ENCODE measurements at regions not wholly inside any gene's neighbourhood (a gene's known extent, or its start where the extent isn't known, plus 50 kb on each side); places are given as distances from the start of the nearest gene placed in this dataset.
"Not testable (repeated sequence)": the region's sequence is repeated elsewhere in the genome, so short reads cannot be mapped to it uniquely, and the experiment has no call there.

DNA sequence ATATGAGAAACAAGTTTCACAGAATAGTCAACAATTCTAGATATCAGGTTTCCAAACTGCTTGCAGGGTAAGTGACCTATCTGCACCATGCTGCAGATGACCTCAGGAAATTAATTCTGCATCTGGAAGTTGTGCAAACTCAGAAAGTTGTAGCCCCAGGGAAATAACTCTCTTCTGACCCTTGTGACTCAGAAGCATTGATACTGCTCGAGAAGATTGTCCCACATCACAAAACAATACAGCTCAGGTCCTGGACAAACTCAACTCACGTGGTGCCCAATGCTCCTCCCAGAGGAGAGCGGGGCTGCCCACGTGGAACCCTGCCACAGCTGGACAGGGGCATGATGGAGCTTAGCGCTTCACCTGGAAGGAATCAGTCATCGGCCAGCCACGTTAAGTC, 221.9 kb upstream of the LRRC61 start:
- not testable (repeated sequence) for DNase-seq (ENCODE audit: low read depth, low spot score)

DNA sequence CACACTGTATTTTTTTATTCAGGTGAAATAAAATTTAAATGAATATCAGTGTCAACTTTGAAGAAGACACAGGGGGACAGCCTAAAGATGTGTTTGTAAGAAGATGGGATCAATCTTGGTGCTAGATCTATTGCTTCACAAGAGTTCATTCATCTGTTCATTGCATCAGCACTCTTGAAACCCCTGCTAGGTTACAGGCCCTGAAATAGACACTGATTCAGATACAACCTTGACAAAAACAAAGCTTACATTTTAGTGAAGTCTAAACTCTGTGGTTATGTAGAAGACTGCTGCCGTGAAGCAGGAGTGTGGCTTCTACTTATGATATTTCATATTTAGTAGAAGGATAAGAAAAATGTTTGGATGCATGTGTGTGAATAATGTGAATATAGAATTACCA, 215.9 kb upstream of the LRRC61 start:
- DNase-seq (ENCODE audit: low read depth, low spot score), result not testable (repeated sequence)

DNA sequence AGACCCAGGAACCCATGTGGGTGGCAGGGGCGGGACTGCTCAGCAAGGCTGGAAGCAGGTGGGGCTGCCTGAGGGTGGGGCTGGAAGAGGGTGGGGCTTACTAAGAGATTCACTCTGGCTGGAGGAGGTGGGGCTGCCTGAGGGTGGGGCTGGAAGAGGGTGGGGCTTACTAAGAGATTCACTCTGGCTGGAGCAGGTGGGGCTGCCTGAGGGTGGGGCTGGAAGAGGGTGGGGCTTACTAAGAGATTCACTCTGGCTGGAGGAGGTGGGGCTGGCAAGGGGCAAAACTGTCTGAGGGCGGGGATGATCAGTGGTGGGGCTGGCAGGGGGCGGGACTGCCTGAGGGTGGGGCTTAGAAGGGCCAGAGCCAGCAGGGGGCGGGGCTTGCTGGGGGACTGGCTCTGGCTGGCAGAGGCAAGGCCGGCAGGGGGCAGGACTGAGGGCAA, 212.8 kb upstream of the LRRC61 start:
- DNase-seq (ENCODE audit: low read depth, low spot score), result not testable (repeated sequence)

DNA sequence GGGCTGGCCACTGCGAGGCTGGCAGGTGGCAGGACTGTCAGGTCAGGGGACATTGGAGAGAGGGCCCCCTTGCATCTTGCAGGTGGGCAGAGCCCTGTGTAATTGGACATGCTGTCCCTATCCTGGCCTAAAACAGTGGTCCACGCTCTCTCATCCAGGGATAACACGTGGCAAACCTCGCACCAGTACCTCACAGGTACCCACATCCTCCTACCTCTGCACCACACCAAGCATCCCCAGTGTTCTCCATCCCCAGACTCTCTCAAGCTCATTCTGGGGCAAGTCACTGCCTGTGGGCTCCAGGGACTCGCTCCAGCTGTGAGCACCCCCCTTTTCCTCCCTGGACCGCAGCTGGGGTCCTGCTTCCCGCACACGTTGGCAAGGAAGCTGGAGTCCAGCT, 212.3 kb upstream of the LRRC61 start:
- not testable (repeated sequence) for DNase-seq (ENCODE audit: low read depth, low spot score)

DNA sequence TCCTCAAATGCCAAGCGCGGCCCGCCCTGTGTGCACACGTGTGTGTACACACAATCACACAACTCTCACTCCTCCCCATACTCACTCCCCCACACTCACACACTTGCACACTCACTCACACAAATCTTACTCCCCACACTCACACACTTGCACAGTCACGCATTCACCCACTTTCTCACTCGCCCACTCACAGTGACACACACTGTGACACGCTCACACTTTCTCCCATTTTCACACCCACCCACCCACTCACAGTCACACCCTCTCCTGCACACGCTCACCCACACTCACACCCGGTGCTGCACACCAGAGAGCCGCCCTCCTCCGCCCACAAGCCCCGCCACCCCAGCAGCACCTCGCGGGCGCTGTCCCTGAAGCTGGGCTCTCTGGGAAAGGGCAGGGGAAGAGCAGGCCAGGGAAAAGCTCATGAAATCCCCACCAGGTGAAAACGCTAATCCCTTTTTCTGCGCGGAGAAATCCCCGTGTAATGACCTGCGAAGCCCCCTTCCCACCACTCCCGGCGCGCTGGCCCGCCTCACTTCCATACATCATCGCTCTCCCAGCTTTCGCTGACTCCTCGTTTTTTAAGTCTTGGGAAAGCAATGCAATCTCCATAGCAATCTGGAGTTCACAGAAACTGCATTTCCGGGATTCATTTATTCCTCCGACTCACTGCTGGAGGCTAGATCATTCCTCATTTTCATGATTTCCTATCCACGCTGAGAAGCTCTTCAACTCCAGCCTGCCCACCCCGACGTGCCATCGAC, 211.6 kb upstream of the LRRC61 start:
- not testable (repeated sequence) for DNase-seq (ENCODE audit: low read depth, low spot score)

DNA sequence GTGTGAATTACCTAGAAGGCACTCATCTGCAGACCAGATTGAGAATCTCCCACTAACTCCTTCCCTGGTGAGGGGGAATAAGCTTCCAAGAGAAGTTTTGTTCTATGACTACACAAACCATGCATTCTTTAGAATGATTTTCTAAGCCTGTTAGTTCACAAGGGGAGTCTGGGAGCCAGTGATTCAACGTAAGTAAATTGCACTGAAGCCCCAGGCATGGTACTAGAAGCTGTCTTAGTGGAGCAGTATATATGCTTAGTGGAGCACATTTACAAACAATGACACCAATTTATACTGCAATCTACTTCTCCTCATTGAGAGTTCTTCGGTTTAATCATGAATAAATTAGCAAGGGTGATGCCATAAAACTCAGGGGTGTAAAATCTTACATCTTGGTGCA, 209.9 kb upstream of the LRRC61 start:
- not testable (repeated sequence) for DNase-seq (ENCODE audit: low read depth, low spot score)

DNA sequence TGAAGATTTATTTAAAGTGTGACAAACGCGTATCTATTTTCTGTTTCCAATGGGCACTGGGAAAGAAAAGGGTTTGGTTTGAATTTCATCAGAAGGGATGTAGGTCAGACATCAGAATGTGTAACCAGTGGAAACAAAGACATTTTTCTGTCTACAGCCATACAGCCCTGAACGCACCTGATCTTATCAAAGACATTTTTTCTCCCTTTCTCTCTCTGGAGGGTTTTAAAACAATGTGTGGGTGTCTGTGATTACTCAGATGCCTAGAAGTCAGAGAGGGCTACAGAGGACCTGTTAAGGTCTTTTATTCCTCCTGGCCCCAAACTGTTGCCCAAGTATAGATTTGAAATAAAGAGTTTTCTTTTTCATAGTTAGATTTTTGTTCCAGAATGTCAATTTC, 208.6 kb upstream of the LRRC61 start:
- DNase-seq (ENCODE audit: low read depth, low spot score), result not testable (repeated sequence)

DNA sequence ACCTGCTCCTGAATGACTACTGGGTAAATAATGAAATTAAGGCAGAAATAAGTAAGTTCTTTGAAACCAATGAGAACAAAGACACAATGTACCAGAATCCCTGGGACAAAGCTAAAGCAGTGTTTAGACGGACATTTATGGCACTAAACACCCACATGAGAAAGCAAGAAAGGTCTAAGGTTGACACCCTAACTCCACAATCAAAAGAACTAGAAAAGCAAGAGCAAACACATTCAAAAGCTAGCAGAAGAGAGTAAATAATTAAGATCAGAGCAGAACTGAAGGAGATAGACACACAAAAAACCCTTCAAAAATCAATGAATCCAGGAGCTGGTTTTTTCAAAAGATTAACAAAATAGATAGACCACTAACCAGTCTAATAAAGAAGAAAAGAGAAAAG, 203.2 kb upstream of the LRRC61 start:
- not testable (repeated sequence) for DNase-seq (ENCODE audit: low read depth, low spot score)

DNA sequence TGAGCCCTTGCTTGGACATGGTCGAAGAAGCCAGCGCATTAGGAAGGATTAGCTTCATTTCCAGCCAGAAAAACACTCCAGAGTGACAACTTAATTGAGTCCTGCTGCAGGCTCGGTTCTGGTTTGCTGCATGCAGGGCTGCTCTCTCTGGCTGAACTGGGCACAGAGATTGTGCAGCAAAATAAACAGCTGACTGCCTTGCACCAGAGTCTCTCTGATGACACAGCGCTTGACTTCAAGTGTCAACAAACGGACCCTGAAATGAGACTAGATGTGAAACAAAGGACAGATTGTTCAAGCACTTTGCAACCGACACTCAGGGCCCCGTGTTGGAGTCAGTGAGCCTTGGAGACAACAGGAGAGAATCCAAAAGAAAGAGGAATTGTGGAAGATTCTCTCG, 197.3 kb upstream of the LRRC61 start:
- not testable (repeated sequence) for DNase-seq (ENCODE audit: low read depth, low spot score)

DNA sequence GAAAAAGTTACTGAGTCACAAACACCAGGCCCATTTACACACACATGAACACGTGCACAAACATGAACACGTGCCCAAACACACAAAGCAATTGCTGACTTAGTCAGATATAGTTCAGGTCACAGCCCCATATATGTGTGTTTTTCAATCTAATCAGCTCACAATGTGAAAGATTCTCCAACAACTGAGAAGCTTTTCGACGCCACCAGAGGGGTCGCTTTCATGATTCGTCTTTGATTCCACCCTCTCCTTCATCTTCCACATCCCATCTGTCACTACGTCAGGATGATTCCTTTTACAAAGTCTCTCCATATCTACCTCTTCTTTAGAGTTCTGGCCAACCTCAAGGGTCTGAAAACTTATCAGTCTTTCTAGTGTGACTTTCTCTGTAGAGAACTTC, 188.7 kb upstream of the LRRC61 start:
- DNase-seq (ENCODE audit: low read depth, low spot score), result not testable (repeated sequence)

DNA sequence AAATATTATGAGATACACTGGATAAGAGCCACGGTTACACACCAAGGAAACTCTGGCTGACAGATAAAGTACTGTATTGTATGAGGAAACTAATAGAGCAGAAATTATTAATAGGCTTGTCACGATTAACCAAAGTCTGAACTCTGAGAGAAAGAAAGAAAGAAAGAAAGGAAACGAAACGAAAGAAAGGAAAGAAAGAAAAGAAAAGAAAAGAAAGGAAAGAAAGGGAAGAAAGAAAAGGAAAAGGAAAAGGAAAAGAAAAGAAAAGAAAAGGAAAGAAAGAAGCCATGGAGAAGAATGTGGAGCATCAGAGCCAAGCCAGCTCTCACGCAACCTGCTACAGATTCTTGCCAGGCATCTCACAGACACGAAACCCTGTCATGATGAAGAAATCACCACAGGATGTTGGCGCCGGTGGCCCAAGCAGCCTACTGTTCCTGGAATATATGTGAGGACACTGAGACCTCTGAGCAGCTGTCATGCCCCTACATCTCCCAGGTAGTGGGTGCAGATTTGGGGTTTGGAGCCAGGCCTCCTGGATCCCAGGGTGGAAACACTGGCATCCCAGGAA, 187.4 kb upstream of the LRRC61 start:
- not testable (repeated sequence) for DNase-seq (ENCODE audit: low read depth, low spot score)

DNA sequence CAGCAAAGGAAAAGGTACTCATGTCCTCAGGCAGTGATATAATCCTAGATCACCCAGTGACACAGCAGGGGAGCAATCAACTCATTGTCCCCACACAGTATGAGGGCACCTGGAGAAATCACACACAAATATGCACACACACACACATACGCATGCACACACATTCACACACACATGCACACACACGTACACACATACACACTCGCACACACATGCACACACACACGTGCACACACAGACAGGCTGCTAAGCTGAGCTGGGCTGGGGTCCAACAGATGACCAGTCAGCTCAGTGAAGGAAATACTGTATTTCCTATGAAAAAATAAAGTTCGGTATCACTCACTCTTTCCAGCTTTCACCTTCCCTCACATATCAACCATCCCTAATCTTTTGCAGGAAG, 183.3 kb upstream of the LRRC61 start:
- not testable (repeated sequence) for DNase-seq (ENCODE audit: low read depth, low spot score)

DNA sequence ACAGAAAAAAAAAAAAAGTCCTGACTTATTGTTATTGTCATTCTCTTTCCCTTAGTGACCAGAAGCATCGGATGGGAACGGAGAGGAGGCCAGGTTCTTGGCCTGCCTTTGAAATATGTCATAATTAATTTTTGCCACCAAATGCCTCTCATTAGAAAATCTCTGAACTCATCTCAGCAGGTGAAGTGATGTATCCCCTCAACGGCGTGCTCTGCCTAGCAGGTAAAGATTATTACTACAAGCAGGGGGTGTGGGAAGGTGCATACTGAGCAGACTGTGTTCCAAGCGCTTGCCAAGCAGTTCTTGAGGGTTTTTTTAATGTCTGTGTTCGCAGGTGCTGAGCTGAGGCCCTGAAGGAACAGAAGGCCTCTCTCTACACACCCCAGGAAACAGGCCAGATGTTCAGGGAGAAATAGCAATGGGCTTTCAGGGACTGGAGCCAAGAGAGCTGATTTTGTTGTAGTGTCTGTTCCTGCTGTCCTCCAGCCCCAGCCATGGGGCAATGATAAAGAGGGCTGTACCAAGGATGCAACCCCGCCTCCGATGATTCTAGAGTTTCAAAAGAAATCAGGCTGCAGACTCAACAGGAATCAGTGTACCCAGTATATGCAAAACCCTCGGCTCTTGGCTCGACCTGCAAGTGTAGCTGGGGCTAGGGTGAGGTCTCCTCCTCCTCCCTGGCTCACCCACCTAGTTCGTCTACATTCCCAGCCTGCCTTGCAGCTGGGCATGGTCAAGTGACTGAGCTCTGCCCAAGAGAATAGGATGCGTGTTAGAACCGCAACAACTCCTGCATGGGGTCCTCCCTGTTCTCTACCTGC, 181.4 kb upstream of the LRRC61 start:
- not testable (repeated sequence) for DNase-seq (ENCODE audit: low read depth, low spot score)

DNA sequence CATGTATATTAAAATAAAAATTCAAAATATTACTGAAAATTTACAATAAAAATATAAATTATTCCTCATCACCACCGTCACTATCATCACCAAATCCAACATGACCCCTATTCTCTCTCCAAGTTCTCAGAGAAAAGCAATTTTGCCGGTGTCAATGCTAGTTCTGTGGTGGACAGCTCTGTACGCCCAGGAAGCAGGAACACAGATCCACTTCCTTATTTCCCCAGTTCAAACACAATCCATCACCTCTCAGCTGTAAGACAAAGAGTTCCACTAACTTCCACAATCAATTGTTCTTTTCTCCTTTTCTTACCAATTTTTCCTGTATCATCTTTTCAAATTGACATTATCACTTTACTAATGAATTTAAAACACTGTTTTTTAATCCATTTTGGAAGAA, 177.0 kb upstream of the LRRC61 start:
- not testable (repeated sequence) for DNase-seq (ENCODE audit: low read depth, low spot score)

DNA sequence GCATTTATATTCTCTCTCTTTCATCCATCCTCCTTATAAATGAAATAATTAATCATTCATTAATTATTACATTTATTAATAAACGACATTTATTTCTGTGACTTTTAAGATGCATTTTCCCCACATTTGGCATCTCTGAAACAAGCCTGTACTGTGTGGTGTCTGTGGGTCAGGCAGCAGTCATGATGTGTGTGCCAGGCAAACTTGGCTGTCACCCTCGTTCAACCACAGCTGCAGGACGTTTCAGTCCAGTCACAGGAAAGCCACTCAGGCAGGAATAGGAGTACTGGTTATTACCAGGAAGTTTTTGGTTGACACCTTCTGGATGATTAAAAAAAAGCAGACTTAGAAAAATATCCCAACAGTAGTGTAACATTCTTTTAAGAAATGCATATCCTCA, 175.6 kb upstream of the LRRC61 start:
- not testable (repeated sequence) for DNase-seq (ENCODE audit: low read depth, low spot score)

DNA sequence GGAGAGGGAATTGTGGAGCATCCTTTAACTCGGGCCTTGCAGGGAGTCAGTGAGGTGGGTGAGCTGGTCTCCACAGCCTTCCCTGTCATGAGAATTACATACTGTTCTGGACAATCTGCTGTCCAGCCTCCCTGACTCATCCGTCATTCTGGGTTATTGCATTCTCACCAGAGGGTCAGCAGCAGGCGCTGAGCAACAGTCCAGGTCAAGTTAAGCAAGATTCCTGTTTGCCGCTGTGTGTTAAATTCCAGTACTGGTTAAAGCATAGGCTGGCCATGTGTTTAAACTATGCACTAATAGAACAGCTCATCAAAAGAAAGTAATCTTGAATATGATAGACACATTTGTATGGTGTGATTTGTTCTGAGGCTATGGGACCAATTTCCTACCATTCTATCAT, 167.1 kb upstream of the LRRC61 start:
- not testable (repeated sequence) for DNase-seq (ENCODE audit: low read depth, low spot score)

DNA sequence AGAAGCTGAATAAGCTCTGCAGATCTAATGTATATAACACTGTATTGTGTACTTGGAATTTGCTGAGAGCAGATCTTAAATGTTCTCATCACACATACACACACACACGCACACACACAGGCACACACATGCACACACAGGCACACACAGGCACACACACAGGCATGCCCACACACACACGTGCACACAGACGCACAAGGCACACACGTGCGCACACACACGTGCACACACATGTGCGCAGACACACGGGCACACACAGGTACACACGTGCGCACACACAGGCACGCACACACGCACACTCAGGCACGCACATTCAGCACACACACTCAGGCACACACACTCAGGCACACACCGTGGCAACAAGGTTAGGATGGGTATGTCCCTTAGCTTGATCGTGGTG, 164.5 kb upstream of the LRRC61 start:
- not testable (repeated sequence) for DNase-seq (ENCODE audit: low read depth, low spot score)

DNA sequence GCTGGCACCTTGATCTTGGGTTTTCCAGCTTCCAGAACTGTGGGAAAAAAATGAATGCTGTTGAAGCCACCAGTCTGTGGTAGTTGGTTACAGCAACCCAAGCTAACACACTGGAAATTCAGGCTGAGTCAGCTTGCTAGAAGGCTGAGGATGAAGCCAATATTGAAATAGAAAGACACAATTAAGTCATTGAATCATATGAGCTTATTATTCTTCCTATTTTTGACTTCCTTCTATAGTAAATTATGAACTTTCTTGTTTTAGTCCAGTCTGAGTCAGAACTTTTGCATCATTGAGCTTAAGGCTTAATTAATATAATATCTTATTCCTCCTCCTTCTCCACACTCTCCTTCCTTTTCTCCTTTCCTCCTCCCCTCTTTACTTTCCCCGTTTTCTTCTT, 153.6 kb upstream of the LRRC61 start:
- not testable (repeated sequence) for DNase-seq (ENCODE audit: low read depth, low spot score)

DNA sequence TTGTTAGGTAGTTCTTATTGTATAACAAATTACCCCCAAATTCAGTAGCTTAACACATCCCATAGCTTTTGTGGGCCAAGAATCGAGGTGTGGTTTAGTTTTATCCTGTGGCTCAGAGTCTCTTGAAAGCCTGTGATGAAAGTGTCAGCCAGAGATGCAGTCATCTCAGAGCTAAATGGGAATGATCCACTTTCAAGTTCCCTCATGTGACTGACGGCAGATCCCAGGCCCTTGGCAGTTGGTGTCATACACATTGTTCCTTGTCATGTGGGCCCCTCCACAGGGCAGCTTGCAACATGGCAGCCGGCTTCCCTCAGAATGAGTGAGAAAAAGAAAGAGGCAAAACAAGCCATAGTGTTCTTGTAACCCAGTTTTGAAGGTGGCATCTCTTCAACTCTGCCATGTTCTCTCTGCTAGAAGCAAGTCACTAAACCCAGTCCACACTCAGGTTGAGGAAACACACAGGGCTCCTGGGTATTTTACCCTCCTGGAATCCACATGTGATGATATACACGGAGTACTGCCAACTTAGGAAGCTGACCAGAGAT, 153.1 kb upstream of the LRRC61 start:
- DNase-seq (ENCODE audit: low read depth, low spot score), result not testable (repeated sequence)

DNA sequence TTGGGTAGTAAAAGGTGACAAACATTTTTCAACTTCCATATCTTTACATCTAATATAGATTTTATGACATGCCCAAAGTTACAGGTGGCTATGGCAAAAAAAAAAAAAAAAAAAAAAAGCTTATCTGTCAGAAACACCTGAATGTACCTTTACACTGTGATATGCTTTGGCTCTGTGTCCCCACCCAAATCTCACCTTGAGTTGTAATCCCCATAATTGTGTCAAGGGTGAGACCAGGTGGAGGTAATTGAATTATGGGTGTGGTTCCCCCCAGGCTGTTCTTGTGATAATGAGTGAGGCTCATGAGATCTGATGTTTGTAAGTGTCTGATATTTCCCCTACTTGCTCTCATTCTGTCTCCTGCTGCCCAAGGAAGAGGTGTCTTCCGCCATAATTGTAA, 139.6 kb upstream of the LRRC61 start:
- not testable (repeated sequence) for DNase-seq (ENCODE audit: low read depth, low spot score)

DNA sequence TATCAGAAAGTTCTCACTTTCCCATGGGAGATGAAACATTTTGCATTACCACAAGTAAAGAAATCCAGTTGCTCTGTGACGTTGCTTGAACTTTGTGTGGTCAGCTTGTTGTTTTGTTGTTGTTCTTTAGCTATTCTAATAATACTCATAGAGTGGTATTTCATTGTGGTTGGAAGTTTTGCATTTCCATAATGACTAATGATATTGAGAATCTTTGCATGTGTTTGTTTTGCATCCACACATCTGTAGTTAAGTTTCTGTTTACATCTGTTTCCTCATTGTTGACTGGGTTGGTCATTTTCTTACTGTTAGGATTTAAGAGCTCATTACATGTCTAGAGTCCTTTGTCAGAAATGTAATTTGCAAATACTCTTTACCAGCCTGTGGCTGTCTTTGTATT, 133.2 kb upstream of the LRRC61 start:
- DNase-seq (ENCODE audit: low read depth, low spot score), result peak; percentile 3

DNA sequence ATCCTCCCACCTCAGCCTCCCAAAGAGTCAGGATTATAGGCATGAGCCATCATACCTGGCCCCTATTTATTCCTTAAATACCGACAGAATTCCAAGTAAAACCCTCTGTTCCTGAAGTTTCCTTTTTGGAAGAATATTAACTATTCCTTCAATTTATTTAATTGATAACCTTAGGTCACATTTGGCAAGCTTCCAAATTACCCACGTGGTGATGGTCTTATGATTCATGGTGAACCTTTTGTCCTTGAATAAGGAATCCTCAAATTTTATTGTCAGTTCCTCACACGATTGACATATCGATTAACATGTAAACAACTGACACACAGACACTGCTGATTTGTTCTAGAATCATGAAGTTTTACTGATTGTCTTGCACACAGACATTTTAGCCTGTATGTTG, 130.6 kb upstream of the LRRC61 start:
- not testable (repeated sequence) for DNase-seq (ENCODE audit: low read depth, low spot score)

Data from astrocyte of the hippocampus (primary cell).